ENCODE measurements at regions not wholly inside any gene's neighbourhood (a gene's known extent, or its start where the extent isn't known, plus 50 kb on each side); places are given as distances from the start of the nearest gene placed in this dataset.

DNA sequence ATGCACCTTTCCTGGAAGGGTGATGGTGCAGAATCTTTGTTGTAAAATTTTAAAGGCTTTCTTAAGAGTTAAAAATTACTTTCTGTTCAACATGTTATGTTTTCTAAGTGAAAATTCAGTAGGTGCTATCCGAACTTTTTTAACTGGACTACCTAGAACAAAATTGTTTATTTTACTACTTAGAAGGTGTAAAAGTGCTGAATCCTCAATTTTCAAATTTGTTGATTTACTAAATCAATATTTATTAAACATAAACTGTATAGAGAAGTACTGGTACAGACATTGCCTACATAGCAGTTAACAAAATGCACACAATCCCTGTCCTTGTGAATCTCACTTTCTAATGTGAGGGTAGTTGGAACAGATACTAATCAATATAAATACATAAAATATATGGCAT lies 277.5 kb downstream of the CTH start:
- POLR2A ChIA-PET: no interaction called here

DNA sequence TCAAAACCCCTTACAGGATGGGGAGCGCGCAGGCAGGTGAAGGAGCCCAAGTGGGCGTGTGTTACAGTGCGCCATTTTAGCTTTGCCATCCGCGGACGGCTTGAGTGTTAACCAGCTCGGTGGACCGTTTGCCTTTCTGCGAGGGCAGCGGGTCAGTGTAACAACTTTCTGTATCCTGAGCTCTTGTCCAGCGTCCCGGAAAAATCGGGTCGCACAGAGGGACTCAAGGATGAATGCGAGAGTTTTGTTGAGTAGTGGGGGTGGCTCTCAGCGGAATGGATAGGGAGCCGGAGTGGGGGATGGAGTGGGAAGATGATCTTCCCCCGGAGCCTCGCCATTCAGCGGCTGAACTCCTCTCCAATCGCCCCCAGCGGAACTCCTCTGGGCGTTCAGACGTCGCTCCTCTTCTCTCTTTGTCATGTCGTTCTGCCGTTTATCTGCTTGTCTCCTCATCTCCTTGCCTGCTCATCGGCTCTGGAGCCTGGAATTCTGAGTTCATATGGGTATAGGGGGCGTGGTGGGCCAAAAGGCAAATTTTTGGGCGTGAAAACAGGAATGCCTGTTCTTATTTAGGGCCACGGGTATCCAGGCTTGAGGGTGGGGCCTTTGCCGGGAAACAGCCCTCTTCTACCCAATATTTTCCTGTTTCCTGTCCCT lies 295.4 kb downstream of the CTH start:
- ChIA-PET POLR2A (no interaction called here), CTCF (no interaction called here)
- no peak for DNase-seq (ENCODE audit: extremely low spot score)
- no peak for TF ChIP-seq TARDBP (IDR thresholded peaks at IDR 0.05)
- TF ChIP-seq SUZ12 (IDR thresholded peaks at IDR 0.05): no peak
- TF ChIP-seq CTBP1 (IDR thresholded peaks at IDR 0.05; ENCODE audit: borderline replicate concordance): no peak
- TF ChIP-seq FOXK2 (IDR thresholded peaks at IDR 0.05): no peak
- TF ChIP-seq NFRKB (IDR thresholded peaks at IDR 0.05): no peak
- TF ChIP-seq BHLHE40 (IDR thresholded peaks at IDR 0.05; ENCODE audit: borderline replicate concordance): no peak
- TF ChIP-seq SP1 (IDR thresholded peaks at IDR 0.05): no peak
- TF ChIP-seq L3MBTL2 (conservative IDR thresholded peaks at IDR 0.05): no peak
- no peak for TF ChIP-seq HDGF (IDR thresholded peaks at IDR 0.05; ENCODE audit: borderline replicate concordance)
- TF ChIP-seq ARNT (IDR thresholded peaks at IDR 0.05): no peak
- TF ChIP-seq, protein P1, sequence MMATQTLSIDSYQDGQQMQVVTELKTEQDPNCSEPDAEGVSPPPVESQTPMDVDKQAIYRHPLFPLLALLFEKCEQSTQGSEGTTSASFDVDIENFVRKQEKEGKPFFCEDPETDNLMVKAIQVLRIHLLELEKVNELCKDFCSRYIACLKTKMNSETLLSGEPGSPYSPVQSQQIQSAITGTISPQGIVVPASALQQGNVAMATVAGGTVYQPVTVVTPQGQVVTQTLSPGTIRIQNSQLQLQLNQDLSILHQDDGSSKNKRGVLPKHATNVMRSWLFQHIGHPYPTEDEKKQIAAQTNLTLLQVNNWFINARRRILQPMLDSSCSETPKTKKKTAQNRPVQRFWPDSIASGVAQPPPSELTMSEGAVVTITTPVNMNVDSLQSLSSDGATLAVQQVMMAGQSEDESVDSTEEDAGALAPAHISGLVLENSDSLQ (IDR thresholded peaks at IDR 0.05): no peak

More for the DNA sequence above, 277.5 kb downstream of the CTH start:
- no peak for DNase-seq (ENCODE audit: extremely low spot score)
- CTCF ChIA-PET: no interaction called here
- TF ChIP-seq SUZ12 (IDR thresholded peaks at IDR 0.05): no peak
- TF ChIP-seq NFRKB (IDR thresholded peaks at IDR 0.05): no peak
- TF ChIP-seq CTBP1 (IDR thresholded peaks at IDR 0.05; ENCODE audit: borderline replicate concordance): no peak
- TF ChIP-seq ELF4 (IDR thresholded peaks at IDR 0.05): no peak
- TF ChIP-seq L3MBTL2 (conservative IDR thresholded peaks at IDR 0.05): no peak
- no peak for TF ChIP-seq TARDBP (IDR thresholded peaks at IDR 0.05)
- no peak for TF ChIP-seq ZNF384 (IDR thresholded peaks at IDR 0.05)
- no peak for TF ChIP-seq HDGF (IDR thresholded peaks at IDR 0.05; ENCODE audit: borderline replicate concordance)
- TF ChIP-seq BHLHE40 (IDR thresholded peaks at IDR 0.05; ENCODE audit: borderline replicate concordance): no peak
- no peak for TF ChIP-seq FOXA1 (IDR thresholded peaks at IDR 0.05)
- no peak for TF ChIP-seq SP1 (IDR thresholded peaks at IDR 0.05)
- no peak for TF ChIP-seq FOXM1 (IDR thresholded peaks at IDR 0.05; ENCODE audit: borderline replicate concordance)
- TF ChIP-seq ARNT (IDR thresholded peaks at IDR 0.05): no peak
- TF ChIP-seq, protein P1 (IDR thresholded peaks at IDR 0.05): no peak

DNA sequence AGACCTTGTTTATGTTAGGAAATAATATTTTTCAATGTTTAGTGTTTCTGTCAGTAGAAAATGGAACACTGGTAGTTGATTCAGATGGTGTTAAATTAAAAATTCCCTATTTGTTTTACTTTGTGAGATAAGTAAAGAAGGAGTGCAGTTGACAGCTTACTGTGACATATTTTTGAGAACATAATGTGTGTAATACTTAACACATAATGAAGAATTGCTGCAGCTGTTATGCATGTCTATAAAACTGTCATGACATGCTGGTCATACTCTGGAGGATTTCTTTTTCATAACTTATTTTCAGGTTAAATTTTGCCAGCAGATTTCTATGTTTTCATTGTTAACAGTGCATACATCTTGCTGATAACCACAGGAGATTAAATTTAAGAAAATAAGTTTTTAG lies 296.1 kb downstream of the CTH start:
- CTCF ChIA-PET: no interaction called here
- no peak for DNase-seq (ENCODE audit: extremely low spot score)
- TF ChIP-seq FOXA1 (IDR thresholded peaks at IDR 0.05) (no peak), FOXK2 (IDR thresholded peaks at IDR 0.05) (no peak), HDGF (IDR thresholded peaks at IDR 0.05; ENCODE audit: borderline replicate concordance) (no peak), ZNF384 (IDR thresholded peaks at IDR 0.05) (no peak), LEF1 (IDR thresholded peaks at IDR 0.05; ENCODE audit: borderline replicate concordance) (no peak), SUZ12 (IDR thresholded peaks at IDR 0.05) (no peak), TARDBP (IDR thresholded peaks at IDR 0.05) (no peak), CTBP1 (IDR thresholded peaks at IDR 0.05; ENCODE audit: borderline replicate concordance) (no peak), ELF4 (IDR thresholded peaks at IDR 0.05) (no peak), SP1 (IDR thresholded peaks at IDR 0.05) (no peak), NFRKB (IDR thresholded peaks at IDR 0.05) (no peak), L3MBTL2 (conservative IDR thresholded peaks at IDR 0.05) (no peak)
- TF ChIP-seq, protein P1 (IDR thresholded peaks at IDR 0.05): no peak
- POLR2A ChIA-PET: no interaction called here

DNA sequence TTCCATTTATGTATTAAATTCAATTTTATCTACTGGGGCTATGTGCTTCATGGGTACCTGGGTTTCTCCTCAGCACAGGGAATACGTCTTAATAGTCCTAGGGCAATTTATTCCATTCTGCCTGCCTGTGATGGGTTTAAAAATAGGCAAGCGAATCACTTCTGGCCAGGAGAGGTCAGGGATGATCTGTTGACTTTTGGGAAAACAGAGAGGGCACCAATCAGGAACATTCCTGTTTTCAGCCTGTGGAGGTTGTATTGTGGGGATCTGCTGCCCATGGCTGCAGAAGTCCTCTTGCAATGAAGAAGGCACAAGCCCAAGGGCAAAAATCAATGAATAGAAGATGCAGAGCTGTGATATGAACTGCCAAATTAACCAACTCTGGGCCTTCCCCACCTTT lies 303.1 kb downstream of the CTH start:
- CTCF ChIA-PET: no interaction called here
- DNase-seq (ENCODE audit: extremely low spot score): no peak
- no peak for TF ChIP-seq FOXA1 (IDR thresholded peaks at IDR 0.05)
- no peak for TF ChIP-seq ELF4 (IDR thresholded peaks at IDR 0.05)
- TF ChIP-seq HDGF (IDR thresholded peaks at IDR 0.05; ENCODE audit: borderline replicate concordance): no peak
- TF ChIP-seq SUZ12 (IDR thresholded peaks at IDR 0.05): no peak
- TF ChIP-seq SP1 (IDR thresholded peaks at IDR 0.05): no peak
- TF ChIP-seq ZNF384 (IDR thresholded peaks at IDR 0.05): no peak
- no peak for TF ChIP-seq BHLHE40 (IDR thresholded peaks at IDR 0.05; ENCODE audit: borderline replicate concordance)
- TF ChIP-seq, protein P1 (IDR thresholded peaks at IDR 0.05): no peak
- TF ChIP-seq LEF1 (IDR thresholded peaks at IDR 0.05; ENCODE audit: borderline replicate concordance): no peak
- TF ChIP-seq L3MBTL2 (conservative IDR thresholded peaks at IDR 0.05): no peak
- TF ChIP-seq TARDBP (IDR thresholded peaks at IDR 0.05): no peak
- no peak for TF ChIP-seq NFRKB (IDR thresholded peaks at IDR 0.05)
- no peak for TF ChIP-seq FOXK2 (IDR thresholded peaks at IDR 0.05)
- TF ChIP-seq ARNT (IDR thresholded peaks at IDR 0.05): no peak
- no peak for TF ChIP-seq CTBP1 (IDR thresholded peaks at IDR 0.05; ENCODE audit: borderline replicate concordance)
- POLR2A ChIA-PET: no interaction called here

DNA sequence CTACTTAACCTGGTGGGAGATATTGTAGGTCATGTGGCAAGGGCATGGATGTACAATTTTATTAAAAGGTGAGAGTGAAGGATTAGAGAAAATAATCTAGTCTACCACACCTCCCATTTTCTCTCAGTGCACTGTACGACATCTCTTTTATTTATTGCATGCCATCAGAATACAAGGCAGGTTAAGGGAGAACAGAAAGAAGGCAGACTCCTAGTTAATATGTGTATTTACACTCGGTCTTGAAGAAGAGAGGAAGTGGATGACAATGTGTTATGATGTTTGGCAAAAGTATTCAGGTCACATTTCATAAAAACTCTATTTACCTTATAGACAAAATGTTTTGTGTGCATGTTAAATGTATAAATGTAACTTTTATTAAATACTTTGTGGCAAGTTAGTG lies 306.1 kb downstream of the CTH start:
- TF ChIP-seq ELF4 (IDR thresholded peaks at IDR 0.05) (no peak), BHLHE40 (IDR thresholded peaks at IDR 0.05; ENCODE audit: borderline replicate concordance) (no peak), SP1 (IDR thresholded peaks at IDR 0.05) (no peak), L3MBTL2 (conservative IDR thresholded peaks at IDR 0.05) (no peak), ZNF384 (IDR thresholded peaks at IDR 0.05) (no peak), FOXK2 (IDR thresholded peaks at IDR 0.05) (no peak)
- CTCF ChIA-PET: no interaction called here
- DNase-seq (ENCODE audit: extremely low spot score): no peak
- POLR2A ChIA-PET: no interaction called here

DNA sequence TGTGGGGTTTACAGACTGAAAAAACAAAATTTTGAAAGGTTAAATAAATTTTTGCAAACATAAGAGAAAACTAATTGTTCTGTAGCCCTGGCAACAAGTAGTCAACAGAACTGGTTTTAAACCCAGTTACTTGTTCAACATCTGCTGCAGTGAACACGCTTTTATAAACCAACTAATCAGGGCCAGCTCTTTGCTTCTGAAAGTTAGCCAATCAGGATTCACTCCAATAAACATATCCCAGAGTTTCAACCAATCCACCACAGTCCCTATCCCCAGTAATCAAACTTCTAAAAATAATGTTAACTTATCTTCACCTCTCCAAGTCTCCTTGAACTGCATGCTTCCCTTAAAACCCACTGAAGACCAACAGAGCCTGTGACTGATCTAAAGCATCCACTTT lies 306.6 kb downstream of the CTH start:
- ChIA-PET POLR2A (no interaction called here), CTCF (no interaction called here)
- no peak for DNase-seq (ENCODE audit: extremely low spot score)
- no peak for TF ChIP-seq ZNF384 (IDR thresholded peaks at IDR 0.05)
- no peak for TF ChIP-seq L3MBTL2 (conservative IDR thresholded peaks at IDR 0.05)
- no peak for TF ChIP-seq SP1 (IDR thresholded peaks at IDR 0.05)
- TF ChIP-seq FOXM1 (IDR thresholded peaks at IDR 0.05; ENCODE audit: borderline replicate concordance): no peak

Data from HEK293T (cell line).